ENCODE measurements at regions not wholly inside any gene's neighbourhood (a gene's known extent, or its start where the extent isn't known, plus 50 kb on each side); places are given as distances from the start of the nearest gene placed in this dataset.

- DNase-seq, result no peak
- no peaks in the 10 kb centered on the region for H3K27me3 ChIP-seq
- H3K27ac ChIP-seq, result no peak overlapping the region
- intact Hi-C loops (cut with DNase I), result no loop called here
- H3K9me3 ChIP-seq, result no peaks in the 10 kb centered on the region
- H3K36me3 ChIP-seq, result no peaks in the 10 kb centered on the region
- no peak overlapping the region for H3K4me3 ChIP-seq
- H3K4me1 ChIP-seq, result no peaks in the 10 kb centered on the region
- ATAC-seq, result no peak
- WGBS (ENCODE audit: insufficient coverage, low coverage, low lambda C conversion rate, missing lambda C conversion rate), result 13% methylated on average over 3 of the region's 3 CpGs
- TF ChIP-seq CTCF (IDR thresholded peaks at IDR 0.05) (no peak), POLR2A (IDR thresholded peaks at IDR 0.05) (no peak)
Measured at GRCh38 chr17:70558821-70559220, 389.5 kb downstream of the KCNJ2 start.

GRCh38 chr17:70560471-70560870 is 391.1 kb downstream of the KCNJ2 start:
- ATAC-seq (no peak), DNase-seq (no peak)
- H3K36me3 ChIP-seq, result no peaks in the 10 kb centered on the region
- TF ChIP-seq POLR2A (IDR thresholded peaks at IDR 0.05) (no peak), CTCF (IDR thresholded peaks at IDR 0.05) (no peak)
- no peaks in the 10 kb centered on the region for H3K27me3 ChIP-seq
- H3K4me1 ChIP-seq, result no peaks in the 10 kb centered on the region
- intact Hi-C loops (cut with DNase I), result no loop called here
- no peak overlapping the region for H3K27ac ChIP-seq
- no peaks in the 10 kb centered on the region for H3K9me3 ChIP-seq
- 38% methylated on average over 1 of the region's 1 CpG for WGBS (ENCODE audit: insufficient coverage, low coverage, low lambda C conversion rate, missing lambda C conversion rate)
- no peak overlapping the region for H3K4me3 ChIP-seq

- WGBS (ENCODE audit: insufficient coverage, low coverage, low lambda C conversion rate, missing lambda C conversion rate), result 38% methylated on average over 1 of the region's 1 CpG
- no peak for ATAC-seq
- Histone ChIP-seq H3K27me3 (no peaks in the 10 kb centered on the region), H3K4me1 (no peaks in the 10 kb centered on the region), H3K27ac (no peak overlapping the region), H3K36me3 (no peaks in the 10 kb centered on the region), H3K4me3 (no peak overlapping the region), H3K9me3 (no peaks in the 10 kb centered on the region)
- intact Hi-C loops (cut with DNase I), result no loop called here
- no peak for DNase-seq
- TF ChIP-seq CTCF (IDR thresholded peaks at IDR 0.05) (no peak), POLR2A (IDR thresholded peaks at IDR 0.05) (no peak)
Measured at GRCh38 chr17:70562137-70562536, 392.8 kb downstream of the KCNJ2 start.

GRCh38 chr17:70563281-70563820 is 394.0 kb downstream of the KCNJ2 start:
- Histone ChIP-seq H3K9me3 (no peaks in the 10 kb centered on the region), H3K36me3 (no peaks in the 10 kb centered on the region), H3K27ac (no peak overlapping the region), H3K27me3 (no peaks in the 10 kb centered on the region), H3K4me1 (no peaks in the 10 kb centered on the region), H3K4me3 (no peak overlapping the region)
- DNase-seq, result no peak
- intact Hi-C loops (cut with DNase I), result no loop called here
- 35% methylated on average over 2 of the region's 2 CpGs for WGBS (ENCODE audit: insufficient coverage, low coverage, low lambda C conversion rate, missing lambda C conversion rate)
- no peak for ATAC-seq
- TF ChIP-seq CTCF (IDR thresholded peaks at IDR 0.05) (no peak), POLR2A (IDR thresholded peaks at IDR 0.05) (no peak)
